GM21390 (cell line): ENCODE measurements at regions not wholly inside any gene's neighbourhood (a gene's known extent, or its start where the extent isn't known, plus 50 kb on each side); places are given as distances from the start of the nearest gene placed in this dataset.

Experiments
- ATAC-seq: cut with Tn5 transposase; IDR thresholded peaks from one replicate; pipeline ENCODE4 v1.9.1; 2021; ENCODE audit not compliant: unreplicated experiment

DNA sequence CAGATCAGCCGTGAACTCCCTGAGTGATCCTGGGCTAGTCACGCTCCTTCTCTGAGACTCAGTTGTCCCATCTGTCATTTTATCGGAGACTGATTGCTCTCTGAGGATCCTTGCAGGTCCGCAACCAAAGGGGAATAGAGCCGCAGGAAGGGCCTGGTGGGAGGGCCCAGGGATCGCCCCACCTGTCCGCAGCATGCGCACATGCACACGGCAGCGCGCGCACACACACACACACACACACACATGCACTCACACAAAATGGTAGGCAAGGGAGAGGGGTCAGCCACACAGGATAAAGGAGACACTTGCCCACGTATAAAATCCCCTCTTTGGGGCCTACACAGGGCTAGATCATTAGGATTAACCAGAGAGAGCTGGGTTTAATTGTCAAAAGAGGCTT lies 95.6 kb upstream of the FOXP4 start:
- ATAC-seq = no peak

DNA sequence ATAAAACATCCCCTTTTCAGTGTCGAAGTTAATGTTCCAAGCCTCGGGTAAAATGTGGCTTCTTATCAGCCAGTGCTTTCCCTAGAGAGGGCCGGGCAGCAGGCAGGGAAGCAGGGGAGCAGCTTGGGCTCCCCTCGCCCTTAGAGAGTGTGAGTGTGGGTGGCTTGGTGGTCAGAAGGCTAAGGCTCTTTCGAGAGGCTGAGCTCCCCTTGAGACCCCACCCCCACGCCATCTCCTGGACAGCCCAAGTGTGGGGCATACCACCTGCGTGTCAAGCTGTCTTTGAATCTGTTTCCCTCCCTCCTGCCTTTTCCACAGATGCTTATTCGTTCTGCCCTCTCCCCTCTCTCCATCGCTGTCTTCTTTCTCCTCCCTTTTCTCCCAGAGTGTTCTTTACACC lies 95.1 kb upstream of the FOXP4 start:
- no peak for ATAC-seq

DNA sequence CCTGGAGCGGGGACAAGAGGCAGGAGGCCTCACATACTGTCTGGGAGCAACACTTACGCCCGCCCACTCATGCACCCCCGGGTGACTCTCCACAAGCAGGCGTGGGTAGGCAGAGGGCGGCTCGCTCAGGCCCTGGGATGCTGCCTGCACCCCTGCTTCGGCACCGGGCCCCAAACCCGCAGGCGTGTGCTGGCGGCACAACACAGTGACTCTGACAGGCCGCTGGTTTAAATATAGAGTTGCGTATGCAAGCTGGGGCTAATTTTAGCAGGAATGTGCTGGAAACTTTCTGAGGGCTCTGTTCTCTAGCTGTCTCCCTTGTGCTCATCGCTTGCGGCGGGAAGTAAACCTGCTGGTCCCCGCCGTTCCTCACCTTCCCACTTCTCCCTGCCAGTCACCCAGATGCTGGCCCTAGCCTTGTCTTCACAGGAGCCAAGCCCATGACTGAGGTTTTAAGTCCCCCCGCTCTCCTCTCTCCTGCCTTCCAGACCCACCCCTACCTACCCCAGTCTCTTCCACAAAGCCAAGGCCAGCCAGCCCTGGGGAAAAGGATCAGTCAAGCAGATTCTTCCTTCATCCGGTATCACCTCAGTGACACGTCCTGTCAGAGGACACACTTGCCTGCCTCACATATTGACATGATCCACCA lies 94.5 kb upstream of the FOXP4 start:
- no peak for ATAC-seq

DNA sequence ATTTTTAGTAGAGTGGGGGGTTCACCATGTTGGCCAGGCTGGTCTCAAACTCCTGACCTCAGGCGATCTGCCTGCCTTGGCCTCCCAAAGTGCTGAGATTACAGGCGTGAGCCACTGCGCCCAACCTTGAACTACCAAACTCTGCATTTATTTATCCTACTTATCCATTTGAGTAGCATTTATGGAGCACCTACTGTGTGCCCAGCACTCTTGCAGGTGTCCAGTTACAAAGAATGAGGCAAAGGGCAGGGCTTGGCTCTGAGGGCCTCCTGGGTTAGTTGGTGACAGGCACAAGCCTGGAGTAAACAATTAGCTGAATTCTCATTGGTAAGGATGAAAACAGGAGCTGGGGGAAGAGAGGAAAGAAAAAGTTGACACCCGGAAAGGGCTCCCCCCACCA lies 93.4 kb upstream of the FOXP4 start:
- ATAC-seq = no peak

DNA sequence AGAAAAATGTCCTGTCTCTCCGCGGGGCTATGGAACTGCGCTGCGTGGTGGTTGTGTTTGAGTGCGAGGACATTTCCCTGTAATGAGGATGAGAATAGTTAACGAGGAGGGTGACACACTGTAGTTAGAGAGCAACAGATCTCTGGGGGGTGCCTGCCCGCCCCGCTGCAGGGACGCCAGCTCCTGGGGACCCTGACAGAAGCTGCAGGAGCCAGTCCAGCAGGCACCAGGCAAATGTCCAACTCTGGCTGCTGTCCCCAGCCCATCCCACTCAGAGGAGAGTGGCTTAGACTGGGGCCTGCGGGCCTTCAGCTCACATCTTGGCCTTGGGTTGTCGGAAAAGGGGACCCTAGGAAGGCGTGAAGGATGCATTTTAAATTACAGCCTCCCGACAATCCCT lies 92.9 kb upstream of the FOXP4 start:
- no peak for ATAC-seq

DNA sequence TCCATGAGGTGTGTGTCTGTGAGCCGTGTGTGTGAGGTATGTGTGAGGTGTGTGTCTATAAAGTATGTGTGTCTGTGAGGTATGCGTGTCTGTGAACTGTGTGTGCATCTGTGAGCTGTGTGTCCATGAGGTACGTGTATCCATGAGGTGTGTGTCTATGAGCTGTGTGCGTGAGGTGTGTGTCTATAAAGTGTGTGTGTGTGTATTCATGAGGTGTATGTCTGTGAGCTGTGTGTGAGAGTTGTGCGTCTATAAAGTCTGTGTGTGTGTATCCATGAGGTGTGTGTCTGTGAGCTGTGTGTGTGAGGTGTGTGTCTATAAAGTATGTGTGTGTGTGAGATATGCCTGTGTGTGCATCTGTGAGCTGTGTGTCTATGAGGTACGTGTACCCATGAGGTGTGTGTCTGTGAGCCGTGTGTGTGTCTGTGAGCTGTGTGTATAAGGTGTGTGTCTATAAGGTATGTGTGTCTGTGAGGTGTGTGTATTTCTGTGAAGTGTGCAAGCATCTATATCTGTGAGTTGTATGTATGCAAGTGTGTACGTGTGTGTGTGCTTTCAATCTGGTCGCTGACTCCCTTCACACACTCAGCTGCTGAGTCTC lies 91.9 kb upstream of the FOXP4 start:
- ATAC-seq = no peak

DNA sequence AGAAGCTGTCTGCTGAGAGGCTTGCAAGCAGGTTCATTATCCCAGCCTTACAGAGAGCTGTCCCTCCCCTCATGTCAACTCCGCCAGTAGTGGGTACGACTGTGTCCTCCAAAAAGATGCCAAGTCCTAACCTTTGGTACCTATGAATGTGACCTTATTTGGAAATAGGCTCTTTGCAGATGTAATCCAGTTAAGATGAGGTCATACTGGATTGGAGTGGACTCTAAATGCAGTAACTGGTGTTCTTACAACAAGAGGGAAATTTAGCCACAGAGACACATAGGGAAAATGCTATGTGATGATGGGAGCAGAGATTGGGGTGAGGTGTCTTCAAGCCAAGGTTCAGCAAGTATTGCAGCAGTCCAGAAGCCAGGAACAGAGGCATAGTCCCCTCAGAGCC lies 90.8 kb upstream of the FOXP4 start:
- no peak for ATAC-seq

DNA sequence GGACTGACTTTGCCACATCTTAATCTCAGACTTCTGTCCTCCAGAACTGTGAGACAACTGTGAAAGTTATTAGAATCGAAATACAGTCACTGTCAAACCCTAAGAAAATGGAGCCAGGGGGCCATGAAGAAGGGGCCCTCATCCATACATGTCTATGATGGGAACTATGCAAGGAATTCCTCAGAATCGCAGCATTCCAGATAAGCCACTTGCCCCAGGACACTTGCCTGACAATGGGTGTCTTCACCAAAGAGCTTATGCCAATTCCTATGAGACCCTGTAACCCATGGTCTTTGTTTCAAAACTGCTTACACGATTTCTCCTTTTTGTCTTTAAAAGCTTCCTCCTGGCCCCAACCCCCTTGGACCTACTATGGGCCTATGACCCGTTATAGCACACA lies 90.4 kb upstream of the FOXP4 start:
- ATAC-seq = no peak

DNA sequence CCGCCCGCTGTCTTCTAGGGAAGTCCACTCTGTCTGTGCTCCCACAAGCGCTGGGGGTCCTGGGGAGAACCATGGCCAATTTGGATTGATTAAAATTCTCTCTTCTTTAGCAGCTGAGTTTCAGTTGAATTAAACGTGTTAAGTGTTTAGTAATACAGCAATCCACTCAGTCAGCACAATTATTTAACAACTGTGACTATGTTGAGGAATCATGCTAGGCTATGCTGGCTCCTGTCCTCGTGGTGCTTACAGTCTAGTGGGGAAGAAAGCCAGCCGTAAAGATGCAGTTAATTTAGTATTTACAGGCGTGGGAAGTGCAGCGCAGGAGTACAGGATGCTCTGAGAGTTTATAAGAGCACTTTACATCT lies 88.9 kb upstream of the FOXP4 start:
- no peak for ATAC-seq

DNA sequence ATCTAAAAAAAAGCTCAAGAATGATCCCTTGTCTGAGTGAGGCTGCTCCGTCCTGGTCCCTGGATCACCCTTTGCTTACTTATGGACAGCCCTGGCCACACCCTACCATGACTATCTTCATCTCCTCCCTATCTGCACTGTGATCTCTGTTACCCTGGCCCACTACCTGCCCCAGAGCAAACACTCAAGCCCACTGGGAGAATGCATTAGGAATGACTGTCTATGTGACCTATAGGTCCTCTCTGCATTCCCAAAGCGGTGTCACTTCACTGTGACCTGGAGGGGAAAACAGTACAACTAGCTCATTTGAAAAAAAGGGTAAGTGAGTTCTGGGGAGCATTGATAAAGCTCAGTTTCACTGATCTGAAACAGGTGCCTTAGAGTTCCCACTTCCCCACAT lies 86.4 kb upstream of the FOXP4 start:
- no peak for ATAC-seq

DNA sequence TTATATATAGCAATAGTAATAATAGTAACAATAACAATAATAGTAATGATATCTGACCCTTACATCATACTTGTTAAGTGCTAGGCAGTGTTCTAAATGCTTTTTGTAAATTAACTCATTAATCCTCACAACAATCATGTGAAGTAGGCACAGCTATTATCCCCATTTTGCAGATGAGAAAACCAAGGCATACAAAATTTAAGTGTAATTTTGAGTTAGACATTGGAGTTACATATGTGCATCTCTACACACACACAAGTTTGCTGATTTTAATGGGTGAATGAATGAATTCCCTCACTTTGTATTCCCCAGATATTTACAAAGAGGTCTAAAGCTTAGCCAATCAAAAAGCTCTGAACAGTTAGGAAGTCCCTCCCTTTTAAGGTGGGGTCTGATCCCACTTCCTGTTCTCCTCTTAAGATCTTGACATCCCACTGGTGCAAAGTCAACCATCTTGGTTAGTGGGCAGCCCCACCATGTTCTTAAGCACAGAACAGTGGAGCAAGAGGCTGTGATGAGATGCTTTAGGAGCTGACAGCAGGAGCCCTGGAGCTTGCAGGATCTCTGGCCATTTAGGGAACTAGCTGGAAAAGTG lies 85.3 kb upstream of the FOXP4 start:
- no peak for ATAC-seq

DNA sequence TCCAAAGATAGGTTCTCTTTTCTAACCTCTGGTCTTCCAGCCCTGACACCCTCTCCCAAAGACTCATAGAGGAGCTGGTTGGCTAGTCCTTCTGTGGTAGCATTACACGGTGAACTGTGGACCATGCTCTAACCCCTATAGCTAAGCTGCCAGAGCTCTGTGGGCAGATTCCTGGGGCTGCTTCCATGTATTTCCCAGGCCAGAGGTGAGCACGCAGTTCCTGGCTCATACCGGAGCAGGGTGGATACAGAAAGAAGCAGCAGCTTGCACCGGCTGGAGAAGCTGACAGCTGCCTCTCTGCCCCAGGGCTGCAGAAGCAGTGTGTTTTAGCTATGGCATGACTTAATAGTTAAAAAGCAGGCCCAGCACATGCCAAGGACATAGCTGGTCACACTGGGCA lies 84.1 kb upstream of the FOXP4 start:
- ATAC-seq = no peak

DNA sequence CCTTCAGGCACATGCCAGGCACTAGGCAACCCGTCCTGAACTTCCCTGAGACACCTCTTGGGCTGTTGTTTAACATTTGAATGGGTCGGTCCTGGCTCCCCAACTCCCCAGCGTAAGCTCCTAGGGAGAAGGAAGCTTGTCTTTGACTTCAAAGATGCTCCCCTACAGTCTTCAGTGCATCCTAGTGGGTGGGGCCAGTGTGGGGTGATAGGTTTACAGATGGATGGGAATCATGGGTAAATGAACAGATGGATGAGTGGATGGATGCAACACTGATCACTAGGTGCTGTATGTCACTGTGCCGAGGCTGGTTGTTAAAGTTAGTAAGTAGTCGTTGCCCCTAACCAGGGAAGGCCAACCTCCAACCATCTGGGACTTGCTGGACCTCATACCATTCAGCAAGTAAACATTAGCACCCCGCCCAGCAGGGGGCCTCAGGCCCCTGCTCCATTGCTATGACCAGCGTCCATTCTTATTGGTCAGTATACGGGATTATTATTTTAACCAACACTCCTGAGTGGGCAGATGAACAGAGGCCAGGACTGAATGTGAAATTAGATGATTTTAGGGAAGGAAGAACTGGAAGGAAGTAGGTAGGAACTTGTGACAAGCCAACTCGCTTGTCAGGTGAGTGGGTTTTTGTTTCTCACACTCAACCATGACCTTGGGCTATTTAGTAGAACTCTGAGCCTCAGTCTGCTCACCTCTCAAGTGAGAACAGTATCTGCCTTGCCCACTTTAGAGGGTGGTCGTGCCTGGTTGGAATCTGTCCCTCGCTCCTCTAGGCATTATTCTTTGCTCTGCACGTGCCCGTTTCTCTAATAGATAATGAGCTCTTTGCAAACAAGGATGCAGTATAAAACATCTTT lies 82.9 kb upstream of the FOXP4 start:
- no peak for ATAC-seq

DNA sequence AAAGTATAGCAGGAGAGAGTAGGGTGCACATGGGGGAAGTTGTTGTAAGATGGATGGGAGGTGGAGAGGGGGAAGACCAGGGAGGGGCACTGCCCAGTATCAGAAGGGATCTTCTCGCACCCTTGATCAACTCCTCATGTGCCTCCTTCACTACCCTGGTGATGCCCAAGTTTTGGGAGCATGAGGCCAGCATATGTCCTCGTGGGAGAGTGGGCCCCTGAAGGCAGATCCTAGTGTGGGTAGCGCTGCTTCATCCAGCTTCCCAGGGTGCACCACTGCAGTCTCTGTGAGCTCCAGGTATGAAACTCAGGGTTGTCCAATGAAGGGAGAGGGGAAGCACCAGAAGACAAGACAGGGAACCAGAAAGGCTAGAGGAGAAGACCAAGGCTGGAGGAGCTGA lies 82.2 kb upstream of the FOXP4 start:
- ATAC-seq = no peak

DNA sequence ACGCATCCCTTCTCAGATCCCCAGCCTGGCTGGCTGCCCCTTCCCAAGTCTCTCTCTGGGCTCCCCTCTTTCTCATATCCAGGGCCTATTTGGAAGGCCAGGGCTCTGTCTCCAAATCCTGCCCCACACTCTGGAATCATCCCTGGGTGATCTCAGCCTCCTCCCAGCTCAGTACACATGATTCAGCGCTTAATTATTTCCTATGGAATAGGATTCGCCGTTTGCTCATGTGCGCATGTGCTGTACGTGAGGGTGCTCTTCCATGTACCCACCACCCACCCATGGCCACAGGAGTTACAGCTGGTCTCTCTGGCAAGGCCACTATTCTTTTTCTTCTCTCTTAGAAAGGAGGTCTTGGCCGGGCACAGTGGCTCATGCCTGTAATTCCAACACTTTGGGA lies 81.7 kb upstream of the FOXP4 start:
- no peak for ATAC-seq

DNA sequence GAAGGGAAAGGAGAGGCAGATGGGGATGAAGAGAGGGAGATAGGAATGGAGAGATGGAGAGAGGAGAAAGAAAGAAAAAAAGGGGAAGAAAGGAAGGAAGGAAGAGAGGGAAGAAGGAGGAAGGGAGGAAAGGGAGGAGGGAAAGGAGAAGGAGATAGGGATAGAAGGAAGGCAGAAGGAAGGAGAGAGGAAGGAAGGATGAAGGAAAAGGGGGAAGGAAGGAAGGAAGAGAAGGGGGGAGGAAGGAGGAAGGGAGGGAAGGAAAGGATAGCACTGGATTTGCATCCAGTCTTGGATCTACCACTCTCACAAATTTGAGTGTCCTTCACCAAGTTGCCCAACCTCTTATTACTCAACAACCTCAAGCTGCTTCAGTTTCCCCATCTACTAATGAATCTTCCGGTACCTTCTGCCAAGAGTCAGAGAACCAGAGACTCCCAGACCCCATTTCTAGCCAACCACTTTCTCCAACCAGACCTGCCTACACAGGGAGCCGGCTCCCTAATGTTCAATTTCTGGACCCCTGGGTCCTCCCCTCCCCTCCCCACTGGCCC lies 79.7 kb upstream of the FOXP4 start:
- ATAC-seq = no peak

DNA sequence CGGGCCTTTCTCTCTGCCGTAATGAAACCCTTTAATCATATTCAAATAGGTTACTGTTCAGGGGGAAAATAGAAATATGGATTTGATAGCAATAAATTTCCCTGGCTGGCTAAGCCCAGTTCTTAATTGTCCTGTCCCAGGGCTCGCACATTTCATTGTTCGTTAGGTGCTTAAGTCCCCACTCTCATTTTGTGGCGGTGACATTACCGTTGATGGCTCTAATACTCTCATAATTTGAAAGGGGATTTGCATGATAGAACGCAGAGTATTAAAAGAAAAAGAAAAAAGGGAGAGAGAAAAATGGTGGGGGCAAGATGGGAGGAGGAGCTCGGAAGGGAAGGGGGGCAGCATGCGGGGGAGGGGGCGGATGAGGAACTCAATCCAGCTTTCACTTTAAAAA lies 79.1 kb upstream of the FOXP4 start:
- no peak for ATAC-seq

DNA sequence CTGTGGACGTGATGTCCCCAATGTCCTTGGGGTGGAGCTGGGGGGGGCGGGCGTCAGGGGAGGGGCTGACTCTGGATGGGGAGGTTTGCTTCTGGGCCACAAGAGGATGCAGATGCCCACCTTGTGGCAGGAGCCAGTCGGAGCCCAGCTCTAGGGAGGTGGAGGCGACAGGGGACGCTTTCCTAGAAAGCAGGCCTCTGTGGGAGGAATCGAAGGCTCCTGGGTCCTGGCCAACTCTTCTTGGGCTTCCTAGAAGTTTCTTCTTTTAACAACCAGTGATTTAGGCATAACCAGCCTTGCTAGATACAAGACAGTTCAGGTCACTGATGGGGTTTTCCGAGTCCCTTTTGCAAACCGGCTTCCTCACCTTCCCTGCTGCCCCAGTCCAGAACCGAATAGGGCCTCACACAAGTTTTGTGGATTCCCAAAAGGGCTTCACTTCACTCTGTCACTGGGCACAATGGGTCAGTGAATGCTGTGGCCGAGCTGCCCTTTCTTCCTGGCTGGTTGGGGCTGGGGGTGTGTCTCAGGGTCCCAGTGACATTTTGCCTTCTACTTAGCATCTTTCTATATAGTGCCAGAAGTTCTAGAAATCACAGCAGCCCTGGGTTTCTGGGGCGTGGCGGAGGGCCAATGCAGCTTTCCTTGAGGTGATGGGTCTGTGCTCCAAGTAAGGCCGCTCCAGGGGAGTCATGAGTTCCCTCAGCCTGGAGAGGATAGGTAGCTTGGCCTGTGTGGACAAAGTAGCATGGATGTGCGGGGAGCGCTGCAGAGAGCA lies 78.4 kb upstream of the FOXP4 start:
- ATAC-seq = no peak

DNA sequence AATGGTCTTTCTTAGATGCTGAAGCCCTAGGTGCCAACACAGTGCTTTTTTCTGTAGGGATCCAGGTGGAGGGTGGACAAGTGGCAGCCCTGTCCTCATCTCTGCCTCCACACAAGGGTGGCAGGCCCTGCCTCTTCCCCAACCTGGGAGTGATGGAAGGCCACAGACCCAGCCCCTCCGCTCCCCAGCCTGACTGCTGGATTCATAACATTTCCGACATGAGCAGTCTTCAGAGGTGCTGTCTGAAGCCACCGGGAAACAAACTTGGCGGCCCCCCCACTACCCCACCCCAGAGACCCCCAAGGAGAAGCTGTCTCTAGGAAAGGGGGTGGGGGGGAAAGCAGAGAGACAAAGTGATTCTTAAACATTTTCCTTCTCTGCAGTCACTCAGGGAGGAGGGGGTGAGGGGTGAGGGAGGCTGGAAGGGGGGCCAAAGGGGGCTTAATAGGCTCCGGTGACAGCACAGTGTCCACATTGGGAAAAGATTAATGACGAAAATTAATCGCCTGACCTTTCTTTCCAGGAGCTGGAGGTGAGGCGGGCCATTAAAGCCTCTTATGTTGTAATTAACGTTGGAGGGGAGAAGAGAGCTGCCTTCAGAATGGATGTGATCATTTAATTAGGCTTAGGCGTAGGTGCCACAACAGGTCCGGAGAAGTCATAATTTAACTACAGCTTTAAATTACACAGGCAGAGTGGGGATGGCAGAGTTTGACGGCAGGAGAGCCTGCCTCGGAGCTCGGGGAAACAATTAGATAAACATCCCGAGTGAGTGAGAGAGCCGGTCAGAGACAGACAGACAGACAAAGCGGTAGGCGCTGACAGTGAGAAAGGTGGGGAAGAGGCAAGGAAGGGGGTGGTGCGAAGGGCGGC lies 76.8 kb upstream of the FOXP4 start:
- no peak for ATAC-seq

DNA sequence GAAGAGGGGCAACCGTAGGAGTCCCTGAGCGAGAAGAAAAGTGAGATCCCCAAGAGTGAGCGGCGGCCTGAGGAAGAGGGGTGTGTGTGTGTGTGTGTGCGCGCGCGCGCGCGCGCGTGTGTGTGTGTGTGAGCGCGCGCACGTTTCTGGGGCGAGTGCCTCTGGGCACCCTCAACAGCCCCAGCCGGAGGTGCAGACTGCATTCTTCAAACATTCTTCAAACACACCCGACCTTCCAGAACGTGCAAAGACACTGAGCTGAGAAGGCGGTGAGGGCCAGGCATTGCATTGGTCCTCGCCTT lies 76.2 kb upstream of the FOXP4 start:
- ATAC-seq = no peak
